ENCODE measurements at regions not wholly inside any gene's neighbourhood (a gene's known extent, or its start where the extent isn't known, plus 50 kb on each side); places are given as distances from the start of the nearest gene placed in this dataset.

DNA sequence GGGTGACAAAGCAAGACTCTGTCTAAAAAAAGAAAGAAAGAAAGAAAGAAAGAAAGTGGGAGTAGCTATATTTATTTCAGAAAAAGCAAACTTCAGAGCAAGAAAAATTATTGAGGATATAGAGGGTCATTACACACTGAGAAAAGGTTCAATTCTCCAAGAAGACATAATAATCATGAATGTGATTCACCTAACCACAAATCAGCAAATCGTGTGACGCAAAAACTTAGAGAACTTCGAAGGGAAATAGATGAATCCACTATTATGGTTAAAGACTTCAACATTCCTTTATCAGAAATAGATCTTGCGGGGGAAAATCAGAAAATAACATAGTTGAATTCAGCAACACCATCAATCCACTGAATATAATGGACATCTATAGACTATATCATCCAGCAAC lies 219.3 kb upstream of the LDB2 start:
- TF ChIP-seq, protein P1, sequence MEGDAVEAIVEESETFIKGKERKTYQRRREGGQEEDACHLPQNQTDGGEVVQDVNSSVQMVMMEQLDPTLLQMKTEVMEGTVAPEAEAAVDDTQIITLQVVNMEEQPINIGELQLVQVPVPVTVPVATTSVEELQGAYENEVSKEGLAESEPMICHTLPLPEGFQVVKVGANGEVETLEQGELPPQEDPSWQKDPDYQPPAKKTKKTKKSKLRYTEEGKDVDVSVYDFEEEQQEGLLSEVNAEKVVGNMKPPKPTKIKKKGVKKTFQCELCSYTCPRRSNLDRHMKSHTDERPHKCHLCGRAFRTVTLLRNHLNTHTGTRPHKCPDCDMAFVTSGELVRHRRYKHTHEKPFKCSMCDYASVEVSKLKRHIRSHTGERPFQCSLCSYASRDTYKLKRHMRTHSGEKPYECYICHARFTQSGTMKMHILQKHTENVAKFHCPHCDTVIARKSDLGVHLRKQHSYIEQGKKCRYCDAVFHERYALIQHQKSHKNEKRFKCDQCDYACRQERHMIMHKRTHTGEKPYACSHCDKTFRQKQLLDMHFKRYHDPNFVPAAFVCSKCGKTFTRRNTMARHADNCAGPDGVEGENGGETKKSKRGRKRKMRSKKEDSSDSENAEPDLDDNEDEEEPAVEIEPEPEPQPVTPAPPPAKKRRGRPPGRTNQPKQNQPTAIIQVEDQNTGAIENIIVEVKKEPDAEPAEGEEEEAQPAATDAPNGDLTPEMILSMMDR (IDR thresholded peaks at IDR 0.05), result no peak
- TF ChIP-seq POLR2A (IDR thresholded peaks at IDR 0.05), result no peak
- H3K36me3 ChIP-seq, result no peaks in the 10 kb centered on the region
- intact Hi-C loops (cut with DNase I), result no loop called here
- whole genome bisulfite sequencing, 2 donors, result 95 to 99% methylated on average over 4 of the region's 4 CpGs
- H3K9me3 ChIP-seq, result no peaks in the 10 kb centered on the region
- H3K27me3 ChIP-seq, result no peaks in the 10 kb centered on the region
- H3K4me3 ChIP-seq (replicated peaks in 1 of 3), result no peak overlapping the region
- peaks cover 0 to 4% of the 10 kb centered on the region in 2 donors for H3K4me1 ChIP-seq
- no peak overlapping the region for H3K27ac ChIP-seq
- no peak for DNase-seq

DNA sequence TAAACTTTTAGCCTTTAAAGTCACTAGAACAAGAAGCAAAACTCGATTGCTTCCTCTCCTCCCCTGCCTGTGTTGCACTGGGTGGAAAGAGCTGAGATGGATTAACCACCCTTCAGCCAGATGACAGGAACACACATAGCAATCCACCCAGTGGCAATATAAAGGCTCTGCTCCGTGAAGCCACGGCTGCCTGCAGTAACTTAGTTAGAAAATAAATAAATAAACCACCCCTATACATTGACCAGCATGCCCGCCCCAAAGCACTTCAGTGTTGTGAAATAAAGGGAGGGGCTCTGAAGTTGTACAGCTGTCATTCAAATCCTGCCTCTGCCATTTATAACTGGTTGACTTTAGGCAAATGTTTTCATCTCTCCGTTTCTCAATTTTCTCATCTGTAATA lies 217.1 kb upstream of the LDB2 start:
- Histone ChIP-seq H3K9me3 (no peaks in the 10 kb centered on the region), H3K4me1 (peaks cover 0 to 4% of the 10 kb centered on the region in 2 donors), H3K36me3 (no peaks in the 10 kb centered on the region), H3K27ac (no peak overlapping the region), H3K4me3 (replicated peaks in 1 of 3) (no peak overlapping the region), H3K27me3 (no peaks in the 10 kb centered on the region)
- TF ChIP-seq POLR2A (IDR thresholded peaks at IDR 0.05), result no peak
- TF ChIP-seq, protein P1 (IDR thresholded peaks at IDR 0.05), result no peak
- 54 to 63% methylated on average over 5 of the region's 5 CpGs for WGBS, 2 donors
- intact Hi-C loops (cut with DNase I), result no loop called here
- no peak for DNase-seq

DNA sequence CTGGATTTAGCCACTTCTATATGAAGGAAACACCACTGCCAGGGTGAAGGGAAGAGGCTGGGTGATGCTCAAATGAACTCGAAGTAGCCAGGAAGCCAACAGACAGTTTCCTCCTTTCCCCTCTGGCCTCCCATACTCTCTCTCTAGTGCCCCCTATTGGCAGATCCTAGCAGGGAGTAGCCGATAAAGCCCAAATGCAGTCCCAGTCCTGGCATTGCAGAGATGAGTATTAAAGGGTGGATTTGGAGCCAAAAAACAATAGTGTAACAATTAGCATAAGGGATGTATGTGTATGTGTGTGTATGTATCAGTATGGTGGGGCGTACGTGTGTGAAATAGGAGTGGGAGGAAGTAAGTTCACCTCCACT lies 213.8 kb upstream of the LDB2 start:
- Histone ChIP-seq H3K4me3 (replicated peaks in 1 of 3) (no peak overlapping the region), H3K4me1 (peaks cover 0 to 4% of the 10 kb centered on the region in 2 donors), H3K36me3 (no peaks in the 10 kb centered on the region), H3K27ac (no peak overlapping the region), H3K27me3 (no peaks in the 10 kb centered on the region), H3K9me3 (no peaks in the 10 kb centered on the region)
- WGBS, 2 donors, result 45 to 51% methylated on average over 4 of the region's 4 CpGs
- no peak for DNase-seq
- intact Hi-C loops (cut with DNase I), result no loop called here
- no peak for TF ChIP-seq POLR2A (IDR thresholded peaks at IDR 0.05)
- TF ChIP-seq, protein P1 (IDR thresholded peaks at IDR 0.05), result peak in 1 of 6 experiments; percentile 34

DNA sequence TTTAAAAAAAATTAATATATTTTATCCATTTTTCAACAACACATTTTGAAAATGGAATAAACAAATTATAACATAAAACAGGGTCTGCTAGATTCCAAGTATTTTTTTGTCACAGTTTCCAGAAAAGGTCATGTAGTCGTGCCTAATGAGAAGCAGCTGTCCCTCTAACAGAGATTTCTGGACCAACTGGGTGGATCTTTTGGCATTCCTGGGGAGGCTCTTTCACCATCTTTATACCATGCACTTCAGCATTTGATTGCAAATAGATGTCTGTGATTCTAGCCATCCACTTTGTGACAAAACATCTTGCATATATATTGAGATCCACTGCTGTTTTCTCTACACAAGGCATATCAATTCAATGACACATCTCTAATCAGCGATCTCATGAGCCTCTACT lies 210.7 kb upstream of the LDB2 start:
- H3K27me3 ChIP-seq, result no peaks in the 10 kb centered on the region
- TF ChIP-seq POLR2A (IDR thresholded peaks at IDR 0.05), result no peak
- TF ChIP-seq, protein P1 (IDR thresholded peaks at IDR 0.05), result no peak
- 68 to 82% methylated on average over 2 of the region's 2 CpGs for WGBS, 2 donors
- H3K9me3 ChIP-seq, result no peaks in the 10 kb centered on the region
- no peak for DNase-seq
- no peaks in the 10 kb centered on the region for H3K36me3 ChIP-seq
- intact Hi-C loops (cut with DNase I), result no loop called here
- H3K27ac ChIP-seq, result no peak overlapping the region
- H3K4me1 ChIP-seq, result no peaks in the 10 kb centered on the region
- H3K4me3 ChIP-seq (replicated peaks in 1 of 3), result no peak overlapping the region

DNA sequence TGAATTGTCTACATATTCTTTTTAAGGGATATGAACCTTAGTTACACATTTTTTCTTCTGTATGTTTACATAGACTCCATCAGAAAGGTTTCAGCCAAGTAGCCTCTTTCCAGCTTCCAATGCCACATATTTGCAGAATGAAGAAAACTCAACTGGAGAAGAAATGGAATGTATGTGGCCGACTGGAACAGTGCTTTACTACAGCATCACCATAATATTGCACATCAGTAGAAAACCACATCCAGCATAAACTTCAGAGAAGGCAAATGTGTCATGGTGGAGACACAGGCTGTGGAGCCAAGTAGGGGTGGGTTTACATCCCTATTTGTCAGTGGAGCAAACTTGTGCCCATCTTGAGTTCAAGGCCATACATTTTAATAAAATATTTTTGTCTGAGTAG lies 204.8 kb upstream of the LDB2 start:
- 80 to 83% methylated on average over 1 of the region's 1 CpG for WGBS, 2 donors
- Histone ChIP-seq H3K27ac (no peak overlapping the region), H3K4me3 (replicated peaks in 1 of 3) (no peak overlapping the region), H3K4me1 (no peaks in the 10 kb centered on the region), H3K27me3 (no peaks in the 10 kb centered on the region), H3K36me3 (no peaks in the 10 kb centered on the region), H3K9me3 (no peaks in the 10 kb centered on the region)
- no peak for DNase-seq
- TF ChIP-seq, protein P1 (IDR thresholded peaks at IDR 0.05), result no peak
- no peak for TF ChIP-seq POLR2A (IDR thresholded peaks at IDR 0.05)
- intact Hi-C loops (cut with DNase I), result no loop called here
